Loucy (cell line): ENCODE measurements at regions not wholly inside any gene's neighbourhood (a gene's known extent, or its start where the extent isn't known, plus 50 kb on each side); places are given as distances from the start of the nearest gene placed in this dataset.

Experiments
- H2AFZ ChIP-seq: fragments of 200-600 bp; sonication (generic); 2 replicates; pipeline ENCODE4 v1.6.0; 2016; ENCODE audit warnings: antibody characterized with exemption, mild to moderate bottlenecking, low read length, moderate library complexity
- H3F3A ChIP-seq: fragments of 200-600 bp; 2 replicates; pipeline ENCODE4 v1.6.0; 2016; ENCODE audit warnings: antibody characterized with exemption, low read depth, mild to moderate bottlenecking
- H3K27me3 ChIP-seq: fragments of 200-600 bp; sonication (generic); 2 replicates; pipeline ENCODE4 v1.6.1; 2014; ENCODE audit warnings: low read length, mild to moderate bottlenecking; ENCODE audit not compliant: insufficient read depth, poor library complexity, severe bottlenecking
- H3K36me3 ChIP-seq: fragments of 200-600 bp; sonication (generic); 2 replicates; pipeline ENCODE4 v1.6.1; 2016; ENCODE audit warnings: low read length; ENCODE audit not compliant: insufficient read depth
- H3K4me1 ChIP-seq: fragments of 200-600 bp; sonication (generic); 2 replicates; pipeline ENCODE4 v1.5.1; 2014; ENCODE audit warnings: low read length, mild to moderate bottlenecking; ENCODE audit not compliant: insufficient read depth, poor library complexity, severe bottlenecking
- H3K4me2 ChIP-seq: fragments of 200-600 bp; sonication (generic); 2 replicates; pipeline ENCODE4 v1.6.0; 2014; ENCODE audit warnings: antibody characterized with exemption, low read length, low read depth, mild to moderate bottlenecking; ENCODE audit not compliant: poor library complexity, severe bottlenecking
- H3K4me3 ChIP-seq: fragments of 200-600 bp; sonication (generic); 2 replicates; pipeline ENCODE4 v1.5.1; 2014; ENCODE audit warnings: low read length, mild to moderate bottlenecking, mixed read lengths; ENCODE audit not compliant: poor library complexity, severe bottlenecking
- H3K79me2 ChIP-seq: fragments of 200-600 bp; sonication (generic); 2 replicates; pipeline ENCODE4 v1.6.1; 2014; ENCODE audit warnings: low read length; ENCODE audit not compliant: insufficient read depth
- H3K9ac ChIP-seq: fragments of 200-600 bp; sonication (generic); 2 replicates; pipeline ENCODE4 v1.6.0; 2014; ENCODE audit warnings: mild to moderate bottlenecking, low read depth, low read length, moderate library complexity; ENCODE audit not compliant: poor library complexity, severe bottlenecking
- H3K9me2 ChIP-seq: fragments of 200-600 bp; sonication (generic); replicated peaks from 2 replicates; pipeline ENCODE4 v1.6.1; 2016; ENCODE audit warnings: low read depth, low read length, mixed read lengths
- H3K9me3 ChIP-seq: fragments of 200-600 bp; sonication (generic); 2 replicates; pipeline ENCODE4 v1.6.1; 2014; ENCODE audit warnings: mild to moderate bottlenecking, antibody characterized with exemption, low read length, low read depth; ENCODE audit not compliant: insufficient read depth
- H4K20me1 ChIP-seq: fragments of 200-600 bp; sonication (generic); 2 replicates; pipeline ENCODE4 v1.6.0; 2014; ENCODE audit warnings: antibody characterized with exemption, low read length, mild to moderate bottlenecking; ENCODE audit not compliant: insufficient read depth, poor library complexity, severe bottlenecking
- EZH2phosphoT487 ChIP-seq: fragments of 200-600 bp; IDR thresholded peaks from 2 replicates; pipeline ENCODE4 v1.6.1; 2018; ENCODE audit warnings: antibody characterized with exemption, mild to moderate bottlenecking, moderate library complexity, borderline replicate concordance
- TF ChIP-seq, protein P1 (sequence below): fragments of 200-600 bp; sonication (generic); conservative IDR thresholded peaks from 2 replicates; pipeline ENCODE4 v1.5.1; 2014; ENCODE audit warnings: mild to moderate bottlenecking, antibody characterized with exemption, low read length

- Histone ChIP-seq H3K36me3 (no peaks in the 10 kb centered on the region), H3K9me2 (no peaks in the 10 kb centered on the region), H2AFZ (no peak overlapping the region), H3F3A (no peaks in the 10 kb centered on the region), H3K79me2 (no peaks in the 10 kb centered on the region), H3K4me3 (no peak overlapping the region), H3K9me3 (no peaks in the 10 kb centered on the region), H3K4me2 (no peak overlapping the region), H3K9ac (no peak overlapping the region), H3K27me3 (no peaks in the 10 kb centered on the region), H3K4me1 (no peaks in the 10 kb centered on the region), H4K20me1 (no peaks in the 10 kb centered on the region)
- TF ChIP-seq, protein P1, sequence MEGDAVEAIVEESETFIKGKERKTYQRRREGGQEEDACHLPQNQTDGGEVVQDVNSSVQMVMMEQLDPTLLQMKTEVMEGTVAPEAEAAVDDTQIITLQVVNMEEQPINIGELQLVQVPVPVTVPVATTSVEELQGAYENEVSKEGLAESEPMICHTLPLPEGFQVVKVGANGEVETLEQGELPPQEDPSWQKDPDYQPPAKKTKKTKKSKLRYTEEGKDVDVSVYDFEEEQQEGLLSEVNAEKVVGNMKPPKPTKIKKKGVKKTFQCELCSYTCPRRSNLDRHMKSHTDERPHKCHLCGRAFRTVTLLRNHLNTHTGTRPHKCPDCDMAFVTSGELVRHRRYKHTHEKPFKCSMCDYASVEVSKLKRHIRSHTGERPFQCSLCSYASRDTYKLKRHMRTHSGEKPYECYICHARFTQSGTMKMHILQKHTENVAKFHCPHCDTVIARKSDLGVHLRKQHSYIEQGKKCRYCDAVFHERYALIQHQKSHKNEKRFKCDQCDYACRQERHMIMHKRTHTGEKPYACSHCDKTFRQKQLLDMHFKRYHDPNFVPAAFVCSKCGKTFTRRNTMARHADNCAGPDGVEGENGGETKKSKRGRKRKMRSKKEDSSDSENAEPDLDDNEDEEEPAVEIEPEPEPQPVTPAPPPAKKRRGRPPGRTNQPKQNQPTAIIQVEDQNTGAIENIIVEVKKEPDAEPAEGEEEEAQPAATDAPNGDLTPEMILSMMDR: no peak
- TF ChIP-seq EZH2phosphoT487: no peak
These were observed 330.1 kb downstream of the MAN2A1 start for GRCh38 chr5:110019780-110020179.

DNA sequence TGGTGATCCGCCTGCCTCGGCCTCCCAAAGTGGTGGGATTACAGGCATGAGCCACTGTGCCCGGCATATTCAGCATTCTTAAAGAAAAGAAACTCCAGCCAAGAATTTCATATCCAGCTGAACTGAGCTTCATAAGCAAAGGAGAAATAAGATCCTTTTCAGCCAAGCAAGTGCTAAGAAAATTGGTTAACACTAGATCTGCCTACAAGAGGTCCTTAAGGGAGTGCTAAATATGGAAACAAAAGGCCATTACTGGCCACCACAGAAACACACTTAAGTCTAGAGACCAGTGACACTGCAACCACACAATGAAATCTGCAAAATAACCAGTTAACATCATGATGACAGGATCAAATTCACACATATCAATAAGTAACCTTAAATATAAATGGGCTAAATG lies 331.5 kb downstream of the MAN2A1 start:
- H3K36me3 ChIP-seq: no peaks in the 10 kb centered on the region
- H3K9ac ChIP-seq: no peak overlapping the region
- TF ChIP-seq, protein P1: no peak
- no peak for TF ChIP-seq EZH2phosphoT487
- H3K4me2 ChIP-seq: no peak overlapping the region
- H3K9me2 ChIP-seq: no peaks in the 10 kb centered on the region
- H2AFZ ChIP-seq: no peak overlapping the region
- H3K9me3 ChIP-seq: no peaks in the 10 kb centered on the region
- no peak overlapping the region for H3K4me3 ChIP-seq
- H3F3A ChIP-seq: no peaks in the 10 kb centered on the region
- H3K79me2 ChIP-seq: no peaks in the 10 kb centered on the region
- no peaks in the 10 kb centered on the region for H3K4me1 ChIP-seq
- H3K27me3 ChIP-seq: no peaks in the 10 kb centered on the region
- H4K20me1 ChIP-seq: no peaks in the 10 kb centered on the region

- Histone ChIP-seq H3K9me3 (no peaks in the 10 kb centered on the region), H3K4me2 (no peak overlapping the region), H3K27me3 (no peaks in the 10 kb centered on the region), H3F3A (no peaks in the 10 kb centered on the region), H4K20me1 (no peaks in the 10 kb centered on the region), H3K4me1 (peaks cover 3% of the 10 kb centered on the region), H3K9me2 (no peaks in the 10 kb centered on the region), H3K36me3 (no peaks in the 10 kb centered on the region), H2AFZ (no peak overlapping the region), H3K4me3 (no peak overlapping the region), H3K9ac (no peak overlapping the region), H3K79me2 (no peaks in the 10 kb centered on the region)
- no peak for TF ChIP-seq EZH2phosphoT487
These were observed 335.4 kb downstream of the MAN2A1 start for GRCh38 chr5:110025160-110025559.

GRCh38 chr5:110027527-110028322 lies 338.0 kb downstream of the MAN2A1 start:
- Histone ChIP-seq H3K4me1 (peaks cover 6% of the 10 kb centered on the region), H4K20me1 (no peaks in the 10 kb centered on the region), H3K4me2 (no peak overlapping the region), H3K9me2 (no peaks in the 10 kb centered on the region), H3K4me3 (no peak overlapping the region), H2AFZ (no peak overlapping the region), H3K27me3 (no peaks in the 10 kb centered on the region), H3K9me3 (no peaks in the 10 kb centered on the region), H3K79me2 (no peaks in the 10 kb centered on the region), H3F3A (no peaks in the 10 kb centered on the region), H3K9ac (no peak overlapping the region), H3K36me3 (no peaks in the 10 kb centered on the region)
- no peak for TF ChIP-seq EZH2phosphoT487
- TF ChIP-seq, protein P1: no peak
